Esophagus muscularis mucosa (tissue), 3 donors: ENCODE measurements at regions not wholly inside any gene's neighbourhood (a gene's known extent, or its start where the extent isn't known, plus 50 kb on each side); places are given as distances from the start of the nearest gene placed in this dataset.

Source experiments
- CTCF ChIP-seq, 3 experiments: fragments of 200-600 bp in 2 of 3; fragments of 450-650 bp in 1 of 3; sonication (generic) in 2 of 3; IDR thresholded peaks; one replicate each; pipeline ENCODE4 v1.5.1; 2017 to 2019; ENCODE audit warnings: antibody characterized with exemption in 3 of 3, mild to moderate bottlenecking in 2 of 3, moderate library complexity in 1 of 3
- EP300 ChIP-seq: sonication (generic); formaldehyde crosslinking; IDR thresholded peaks from one replicate; pipeline ENCODE4 v1.6.1; 2017; ENCODE audit warnings: antibody characterized with exemption

- TF ChIP-seq CTCF (IDR thresholded peaks at IDR 0.05): no peak
- TF ChIP-seq EP300: no peak
Measured at GRCh38 chr1:73161418-73161817, 879.1 kb upstream of the NEGR1 start.
